GM12878 (cell line): ENCODE measurements at regions not wholly inside any gene's neighbourhood (a gene's known extent, or its start where the extent isn't known, plus 50 kb on each side); places are given as distances from the start of the nearest gene placed in this dataset.

Source experiments
- ASH2L ChIP-seq: fragments of 300-600, 200-600 bp; sonication (generic); IDR thresholded peaks from 2 replicates; pipeline ENCODE4 v1.6.1; 2017; ENCODE audit warnings: low read depth, mild to moderate bottlenecking, borderline replicate concordance
- CTCF ChIP-seq, 3 experiments: IDR thresholded peaks in 2 of 3; conservative IDR thresholded peaks in 1 of 3; 2 replicates each; pipeline ENCODE4 v1.5.1; 2011; ENCODE audit warnings: low read depth in 3 of 3, low read length in 3 of 3, mild to moderate bottlenecking in 3 of 3, control low read depth in 2 of 3, moderate library complexity in 2 of 3, inconsistent platforms in 1 of 3, mixed read lengths in 1 of 3; ENCODE audit not compliant: control insufficient read depth in 2 of 3, insufficient read depth in 1 of 3; ENCODE audit errors: extremely low read depth in 1 of 3
- EP300 ChIP-seq, 2 experiments: fragments of 150-350 bp in 1 of 2; IDR thresholded peaks; 2 replicates each; pipeline ENCODE4 v1.6.1; 2011 to 2012; ENCODE audit warnings: low read depth in 2 of 2, low read length in 2 of 2, borderline replicate concordance in 1 of 2, improper control_type of control experiment in 1 of 2, inconsistent platforms in 1 of 2; ENCODE audit not compliant: control insufficient read depth in 1 of 2
- JUND ChIP-seq: IDR thresholded peaks from 2 replicates; pipeline ENCODE4 v1.6.1; 2012; ENCODE audit warnings: low read depth, mild to moderate bottlenecking, low read length, improper control_type of control experiment, moderate library complexity
- SP1 ChIP-seq: IDR thresholded peaks from one replicate; pipeline ENCODE4 v1.6.1; 2011; ENCODE audit warnings: low read depth, low read length
- TARDBP ChIP-seq: IDR thresholded peaks from 2 replicates; pipeline ENCODE4 v1.6.1; 2016; ENCODE audit warnings: borderline replicate concordance
- ZNF274 ChIP-seq: IDR thresholded peaks from one replicate; pipeline ENCODE4 v1.8.0; 2011; ENCODE audit not compliant: insufficient read length, insufficient read depth

- TF ChIP-seq TARDBP = no peak
- TF ChIP-seq CTCF (IDR thresholded peaks at IDR 0.05 in 2 of 3, conservative IDR thresholded peaks at IDR 0.05 in 1 of 3; ENCODE audit: control insufficient read depth in 2 of 3, extremely low read depth in 1 of 3, insufficient read depth in 1 of 3, low read depth in 3 of 3, low read length in 3 of 3) = no peak
- TF ChIP-seq JUND = no peak
- TF ChIP-seq ZNF274 = no peak
- no peak for TF ChIP-seq SP1
- no peak for TF ChIP-seq ASH2L
- TF ChIP-seq EP300 (IDR thresholded peaks at IDR 0.05; ENCODE audit: borderline replicate concordance in 1 of 2, control insufficient read depth in 1 of 2, low read depth in 2 of 2, low read length in 2 of 2) = no peak
Observed at GRCh38 chrX:119337201-119337600, 61.9 kb upstream of the SLC25A43 start.
